ENCODE measurements at regions not wholly inside any gene's neighbourhood (a gene's known extent, or its start where the extent isn't known, plus 50 kb on each side); places are given as distances from the start of the nearest gene placed in this dataset.

DNA sequence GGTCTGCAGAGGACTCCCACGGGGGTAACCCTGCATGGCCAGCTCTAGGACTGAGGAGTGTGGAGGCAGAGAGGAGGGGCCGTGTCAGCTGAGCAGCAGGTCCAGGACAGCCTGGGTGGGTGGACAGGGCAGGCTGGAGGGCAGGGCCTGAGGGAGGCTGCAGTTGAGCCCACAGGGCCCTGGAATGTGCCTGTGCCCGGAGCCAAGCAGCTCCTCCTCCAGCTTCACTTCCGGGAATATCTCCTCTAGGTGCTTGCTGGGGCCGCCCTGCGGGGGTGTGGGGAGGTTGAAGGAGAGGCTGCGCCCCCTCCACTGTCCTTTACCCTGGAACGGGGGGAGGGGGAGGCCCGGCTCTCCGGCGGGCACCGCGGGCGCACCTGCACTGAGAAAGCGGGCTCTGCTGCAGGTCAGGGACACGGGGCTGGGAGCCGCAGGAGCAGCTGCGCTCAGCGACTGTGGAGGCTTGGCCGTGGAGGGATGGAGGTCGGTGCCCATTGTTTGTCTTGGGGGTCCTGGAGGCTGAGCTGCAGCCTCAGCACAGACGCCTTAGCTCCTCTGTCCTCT is 1293.2 kb downstream of the BRD1 start:
- DNase-seq (ENCODE audit: low read depth): no peak
- TF ChIP-seq, protein P1, sequence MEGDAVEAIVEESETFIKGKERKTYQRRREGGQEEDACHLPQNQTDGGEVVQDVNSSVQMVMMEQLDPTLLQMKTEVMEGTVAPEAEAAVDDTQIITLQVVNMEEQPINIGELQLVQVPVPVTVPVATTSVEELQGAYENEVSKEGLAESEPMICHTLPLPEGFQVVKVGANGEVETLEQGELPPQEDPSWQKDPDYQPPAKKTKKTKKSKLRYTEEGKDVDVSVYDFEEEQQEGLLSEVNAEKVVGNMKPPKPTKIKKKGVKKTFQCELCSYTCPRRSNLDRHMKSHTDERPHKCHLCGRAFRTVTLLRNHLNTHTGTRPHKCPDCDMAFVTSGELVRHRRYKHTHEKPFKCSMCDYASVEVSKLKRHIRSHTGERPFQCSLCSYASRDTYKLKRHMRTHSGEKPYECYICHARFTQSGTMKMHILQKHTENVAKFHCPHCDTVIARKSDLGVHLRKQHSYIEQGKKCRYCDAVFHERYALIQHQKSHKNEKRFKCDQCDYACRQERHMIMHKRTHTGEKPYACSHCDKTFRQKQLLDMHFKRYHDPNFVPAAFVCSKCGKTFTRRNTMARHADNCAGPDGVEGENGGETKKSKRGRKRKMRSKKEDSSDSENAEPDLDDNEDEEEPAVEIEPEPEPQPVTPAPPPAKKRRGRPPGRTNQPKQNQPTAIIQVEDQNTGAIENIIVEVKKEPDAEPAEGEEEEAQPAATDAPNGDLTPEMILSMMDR (IDR thresholded peaks at IDR 0.05; ENCODE audit: low read depth, low read length, missing control alignments): no peak
- H3K4me3 ChIP-seq (ENCODE audit: low read depth, low read length): no peak overlapping the region

DNA sequence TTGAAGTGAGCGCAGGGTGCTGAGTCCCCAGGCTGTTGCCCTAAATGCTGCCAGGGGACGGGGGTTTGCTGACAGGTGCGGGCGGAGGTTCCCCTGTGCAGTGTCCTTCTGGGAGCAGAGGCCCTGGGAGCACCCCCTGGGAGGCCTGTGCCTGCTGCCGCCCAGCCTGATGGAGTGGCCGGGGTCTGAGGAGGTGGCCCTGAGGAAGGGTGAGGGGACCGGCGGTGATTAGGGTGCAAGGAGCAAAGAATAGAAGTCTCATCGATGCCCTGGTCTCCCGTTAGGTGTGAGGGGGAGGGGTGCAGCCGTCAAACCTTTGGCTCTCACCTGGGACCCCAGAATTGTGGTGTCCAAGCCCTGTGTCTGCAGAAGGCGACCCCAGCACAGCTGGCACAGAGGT is 1294.7 kb downstream of the BRD1 start:
- H3K4me3 ChIP-seq (ENCODE audit: low read depth, low read length): no peak overlapping the region
- DNase-seq (ENCODE audit: low read depth): no peak
- TF ChIP-seq, protein P1 (IDR thresholded peaks at IDR 0.05; ENCODE audit: low read depth, low read length, missing control alignments): no peak

DNA sequence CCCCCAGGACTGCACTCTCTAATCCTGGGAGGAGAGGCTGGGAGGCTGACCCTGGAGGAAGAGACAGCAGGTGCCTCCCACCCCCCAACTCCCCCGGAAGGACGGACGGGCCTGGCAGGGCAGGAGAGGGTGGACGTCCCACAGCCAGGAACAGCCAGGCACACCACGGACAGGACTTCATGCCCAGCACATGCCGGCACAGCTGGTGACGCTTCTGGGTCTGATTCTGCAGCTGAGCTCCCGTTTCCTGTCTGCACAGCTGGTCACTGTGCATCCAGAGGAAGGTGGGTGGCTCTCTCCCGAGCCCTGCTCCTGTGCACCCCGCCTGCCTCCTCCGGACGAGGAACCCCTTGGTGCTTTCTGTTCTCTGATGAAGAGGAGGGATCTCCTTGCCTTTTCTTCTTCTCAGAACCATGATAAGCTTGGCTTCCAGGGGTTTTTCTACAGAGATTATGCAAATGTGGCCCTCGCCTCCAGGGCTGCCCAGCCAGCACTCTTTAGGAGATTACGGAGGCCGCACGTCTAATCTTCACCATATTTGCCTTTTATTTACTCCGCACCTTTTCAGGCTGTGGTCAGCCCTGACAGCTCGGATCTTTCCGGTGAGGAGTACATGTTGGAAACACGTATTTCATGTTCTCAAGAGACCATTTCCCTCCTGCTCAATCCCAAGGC is 1295.8 kb downstream of the BRD1 start:
- DNase-seq (ENCODE audit: low read depth): no peak
- TF ChIP-seq, protein P1 (IDR thresholded peaks at IDR 0.05; ENCODE audit: low read depth, low read length, missing control alignments): no peak

DNA sequence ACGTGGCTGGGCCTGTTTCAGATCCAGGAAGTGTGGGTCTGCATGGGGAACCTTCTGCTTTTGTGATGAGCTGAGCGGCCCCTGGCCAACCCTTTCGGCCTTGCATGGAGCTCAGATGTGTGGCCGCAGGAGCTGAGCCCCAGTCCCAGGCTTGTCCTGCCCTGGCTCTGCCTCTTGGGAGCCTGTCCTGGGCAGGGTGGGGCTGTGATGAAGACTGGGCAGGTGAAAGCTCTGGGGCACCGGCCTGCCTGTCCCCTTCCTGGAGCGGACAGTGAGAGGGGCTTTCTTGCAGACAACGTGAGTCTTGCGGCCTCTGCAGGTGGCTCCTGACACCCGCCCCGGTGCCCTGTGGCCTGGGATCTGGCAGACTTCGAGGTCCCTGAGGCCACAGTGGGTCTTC is 1296.6 kb downstream of the BRD1 start:
- H3K4me3 ChIP-seq (ENCODE audit: low read depth, low read length): no peak overlapping the region
- DNase-seq (ENCODE audit: low read depth): no peak
- TF ChIP-seq, protein P1 (IDR thresholded peaks at IDR 0.05; ENCODE audit: low read depth, low read length, missing control alignments): no peak

More for the DNA sequence above, 1295.8 kb downstream of the BRD1 start:
- H3K4me3 ChIP-seq (ENCODE audit: low read depth, low read length): no peak overlapping the region

DNA sequence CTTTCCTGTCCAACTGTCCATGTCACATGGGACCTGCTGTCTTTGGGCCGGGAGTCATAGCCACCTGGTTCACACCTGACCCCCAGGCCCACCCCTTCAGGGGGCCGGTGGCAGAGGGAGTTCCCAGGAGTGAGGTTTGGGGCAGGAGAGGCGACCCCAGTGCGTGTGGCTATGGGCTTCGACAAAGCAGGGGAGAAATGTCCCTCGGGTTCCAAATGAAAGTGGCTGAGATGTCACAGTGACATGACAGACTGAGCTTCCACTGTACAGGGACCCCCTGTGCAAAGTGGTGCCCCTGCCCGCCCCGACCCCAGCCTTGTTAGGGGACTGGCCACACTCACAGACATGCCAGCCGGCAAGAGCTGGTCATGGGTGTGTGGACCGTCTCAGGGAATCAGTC is 1297.0 kb downstream of the BRD1 start:
- DNase-seq (ENCODE audit: low read depth): no peak
- TF ChIP-seq, protein P1 (IDR thresholded peaks at IDR 0.05; ENCODE audit: low read depth, low read length, missing control alignments): no peak

DNA sequence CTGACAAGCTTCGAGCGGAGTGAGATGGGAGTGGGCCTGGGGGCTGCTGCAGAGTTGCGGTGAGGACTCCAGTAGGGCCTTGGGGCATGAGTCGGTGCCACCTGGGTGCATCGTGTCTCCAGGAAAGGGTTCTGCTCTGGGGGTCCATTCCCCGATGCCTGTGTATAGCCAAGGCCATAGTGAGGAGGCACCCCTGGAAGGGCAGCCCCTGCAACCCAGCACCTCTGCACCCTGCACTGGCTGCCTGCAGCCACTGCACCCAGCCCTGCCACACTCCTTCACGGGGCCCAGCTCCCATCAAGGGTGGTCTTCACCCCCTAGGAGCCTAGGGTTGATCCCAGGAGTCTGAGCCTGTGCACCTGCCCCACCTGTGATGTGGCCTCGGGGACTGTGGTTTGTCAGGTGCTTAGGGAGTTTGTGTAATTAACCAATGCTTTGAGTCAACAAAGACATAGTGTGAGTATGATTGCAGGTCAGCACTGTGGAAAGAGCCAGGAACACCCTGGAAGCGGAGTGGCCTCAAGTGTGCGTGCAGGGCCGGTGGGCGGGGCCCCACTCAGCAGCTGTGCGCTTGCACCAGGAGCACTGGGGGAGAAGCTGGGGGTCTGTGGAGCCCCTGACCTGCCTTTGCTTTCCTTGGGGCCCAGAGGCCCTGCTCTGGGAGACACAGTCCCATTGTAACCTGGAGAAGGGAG is 1299.3 kb downstream of the BRD1 start:
- TF ChIP-seq, protein P1 (IDR thresholded peaks at IDR 0.05; ENCODE audit: low read depth, low read length, missing control alignments): no peak
- H3K4me3 ChIP-seq (ENCODE audit: low read depth, low read length): no peak overlapping the region
- DNase-seq (ENCODE audit: low read depth): no peak

More for the DNA sequence above, 1297.0 kb downstream of the BRD1 start:
- no peak overlapping the region for H3K4me3 ChIP-seq (ENCODE audit: low read depth, low read length)
